HL-60 (cell line): ENCODE measurements at regions not wholly inside any gene's neighbourhood (a gene's known extent, or its start where the extent isn't known, plus 50 kb on each side); places are given as distances from the start of the nearest gene placed in this dataset.

Experiments used
- DNase-seq, 2 experiments: peaks; one replicate each; pipeline ENCODE4 v3.0.0-alpha.2; 2010 to 2020; ENCODE audit warnings: low read depth in 1 of 2, low spot score in 1 of 2
- H3K27ac ChIP-seq: fragments of 250-450 bp; sonication (Bioruptor Pico); replicated peaks from 2 replicates; pipeline ENCODE4 v1.5.1; 2020; ENCODE audit warnings: mild to moderate bottlenecking, moderate library complexity
- H3K27me3 ChIP-seq: fragments of 250-450 bp; sonication (Bioruptor Pico); 2 replicates; pipeline ENCODE4 v1.5.1; 2021; ENCODE audit warnings: mild to moderate bottlenecking, moderate library complexity; ENCODE audit not compliant: insufficient read depth, poor library complexity, severe bottlenecking
- H3K4me3 ChIP-seq: replicated peaks from 2 replicates; pipeline ENCODE4 v1.5.1; 2011; ENCODE audit warnings: mild to moderate bottlenecking, control low read depth, low read length; ENCODE audit not compliant: insufficient read depth
- GABPA ChIP-seq: IDR thresholded peaks from 2 replicates; pipeline ENCODE4 v1.6.1; 2012; ENCODE audit warnings: low read depth
- POLR2AphosphoS5 ChIP-seq: IDR thresholded peaks from 2 replicates; pipeline ENCODE4 v1.6.1; 2012; ENCODE audit warnings: low read depth
- SPI1 ChIP-seq: IDR thresholded peaks from 2 replicates; pipeline ENCODE4 v1.6.1; 2012; ENCODE audit warnings: low read depth, mild to moderate bottlenecking, borderline replicate concordance
- TF ChIP-seq, protein P1 (sequence below): IDR thresholded peaks from one replicate; pipeline ENCODE4 v1.5.1; 2011; ENCODE audit warnings: low read length, control low read depth, inconsistent platforms; ENCODE audit not compliant: insufficient read depth
- TF ChIP-seq, protein P2 (sequence below): IDR thresholded peaks from 2 replicates; pipeline ENCODE4 v1.6.1; 2012; ENCODE audit warnings: low read depth; ENCODE audit not compliant: insufficient replicate concordance

- no peak for DNase-seq
- TF ChIP-seq SPI1 (no peak), GABPA (no peak), POLR2AphosphoS5 (no peak)
- TF ChIP-seq, protein P1, sequence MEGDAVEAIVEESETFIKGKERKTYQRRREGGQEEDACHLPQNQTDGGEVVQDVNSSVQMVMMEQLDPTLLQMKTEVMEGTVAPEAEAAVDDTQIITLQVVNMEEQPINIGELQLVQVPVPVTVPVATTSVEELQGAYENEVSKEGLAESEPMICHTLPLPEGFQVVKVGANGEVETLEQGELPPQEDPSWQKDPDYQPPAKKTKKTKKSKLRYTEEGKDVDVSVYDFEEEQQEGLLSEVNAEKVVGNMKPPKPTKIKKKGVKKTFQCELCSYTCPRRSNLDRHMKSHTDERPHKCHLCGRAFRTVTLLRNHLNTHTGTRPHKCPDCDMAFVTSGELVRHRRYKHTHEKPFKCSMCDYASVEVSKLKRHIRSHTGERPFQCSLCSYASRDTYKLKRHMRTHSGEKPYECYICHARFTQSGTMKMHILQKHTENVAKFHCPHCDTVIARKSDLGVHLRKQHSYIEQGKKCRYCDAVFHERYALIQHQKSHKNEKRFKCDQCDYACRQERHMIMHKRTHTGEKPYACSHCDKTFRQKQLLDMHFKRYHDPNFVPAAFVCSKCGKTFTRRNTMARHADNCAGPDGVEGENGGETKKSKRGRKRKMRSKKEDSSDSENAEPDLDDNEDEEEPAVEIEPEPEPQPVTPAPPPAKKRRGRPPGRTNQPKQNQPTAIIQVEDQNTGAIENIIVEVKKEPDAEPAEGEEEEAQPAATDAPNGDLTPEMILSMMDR = no peak
- TF ChIP-seq, protein P2, sequence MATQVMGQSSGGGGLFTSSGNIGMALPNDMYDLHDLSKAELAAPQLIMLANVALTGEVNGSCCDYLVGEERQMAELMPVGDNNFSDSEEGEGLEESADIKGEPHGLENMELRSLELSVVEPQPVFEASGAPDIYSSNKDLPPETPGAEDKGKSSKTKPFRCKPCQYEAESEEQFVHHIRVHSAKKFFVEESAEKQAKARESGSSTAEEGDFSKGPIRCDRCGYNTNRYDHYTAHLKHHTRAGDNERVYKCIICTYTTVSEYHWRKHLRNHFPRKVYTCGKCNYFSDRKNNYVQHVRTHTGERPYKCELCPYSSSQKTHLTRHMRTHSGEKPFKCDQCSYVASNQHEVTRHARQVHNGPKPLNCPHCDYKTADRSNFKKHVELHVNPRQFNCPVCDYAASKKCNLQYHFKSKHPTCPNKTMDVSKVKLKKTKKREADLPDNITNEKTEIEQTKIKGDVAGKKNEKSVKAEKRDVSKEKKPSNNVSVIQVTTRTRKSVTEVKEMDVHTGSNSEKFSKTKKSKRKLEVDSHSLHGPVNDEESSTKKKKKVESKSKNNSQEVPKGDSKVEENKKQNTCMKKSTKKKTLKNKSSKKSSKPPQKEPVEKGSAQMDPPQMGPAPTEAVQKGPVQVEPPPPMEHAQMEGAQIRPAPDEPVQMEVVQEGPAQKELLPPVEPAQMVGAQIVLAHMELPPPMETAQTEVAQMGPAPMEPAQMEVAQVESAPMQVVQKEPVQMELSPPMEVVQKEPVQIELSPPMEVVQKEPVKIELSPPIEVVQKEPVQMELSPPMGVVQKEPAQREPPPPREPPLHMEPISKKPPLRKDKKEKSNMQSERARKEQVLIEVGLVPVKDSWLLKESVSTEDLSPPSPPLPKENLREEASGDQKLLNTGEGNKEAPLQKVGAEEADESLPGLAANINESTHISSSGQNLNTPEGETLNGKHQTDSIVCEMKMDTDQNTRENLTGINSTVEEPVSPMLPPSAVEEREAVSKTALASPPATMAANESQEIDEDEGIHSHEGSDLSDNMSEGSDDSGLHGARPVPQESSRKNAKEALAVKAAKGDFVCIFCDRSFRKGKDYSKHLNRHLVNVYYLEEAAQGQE = no peak
- H3K27ac ChIP-seq = no peak overlapping the region
These were observed 157.7 kb upstream of the SLCO3A1 start for GRCh38 chr15:91695799-91696198.

DNA sequence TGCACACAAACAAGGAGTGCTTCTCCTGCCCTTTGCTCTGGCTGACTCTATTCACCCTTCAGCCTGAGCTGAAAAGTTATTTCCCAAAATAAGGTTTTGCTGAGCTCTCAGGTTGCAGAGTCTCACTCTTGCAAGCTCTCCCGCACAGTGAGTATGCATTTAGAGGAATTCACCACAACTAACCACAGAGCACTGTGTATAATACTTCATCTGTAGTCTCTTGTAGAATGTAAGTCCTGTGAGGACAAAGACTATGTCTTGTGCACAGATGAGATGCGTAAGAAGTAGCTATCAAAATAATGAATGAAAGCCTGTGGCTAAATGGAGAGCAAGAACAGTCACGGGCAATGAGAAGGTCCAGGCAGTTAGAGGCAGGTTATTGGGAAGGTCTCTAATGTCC, 156.5 kb upstream of the SLCO3A1 start:
- TF ChIP-seq SPI1 (no peak), GABPA (no peak), POLR2AphosphoS5 (no peak)
- TF ChIP-seq, protein P1 = no peak
- TF ChIP-seq, protein P2 = no peak
- Histone ChIP-seq H3K4me3 (no peak overlapping the region), H3K27me3 (no peaks in the 10 kb centered on the region)

More at GRCh38 chr15:91695799-91696198, 157.7 kb upstream of the SLCO3A1 start:
- Histone ChIP-seq H3K27me3 (no peaks in the 10 kb centered on the region), H3K4me3 (no peak overlapping the region)

GRCh38 chr15:91698241-91698640, 155.3 kb upstream of the SLCO3A1 start:
- DNase-seq = no peak
- TF ChIP-seq POLR2AphosphoS5 (no peak), GABPA (no peak), SPI1 (no peak)
- TF ChIP-seq, protein P2 = no peak
- TF ChIP-seq, protein P1 = no peak
- Histone ChIP-seq H3K27me3 (no peaks in the 10 kb centered on the region), H3K27ac (no peak overlapping the region), H3K4me3 (no peak overlapping the region)

More for the DNA sequence above, 156.5 kb upstream of the SLCO3A1 start:
- DNase-seq = no peak
- H3K27ac ChIP-seq = no peak overlapping the region
